ENCODE measurements at regions not wholly inside any gene's neighbourhood (a gene's known extent, or its start where the extent isn't known, plus 50 kb on each side); places are given as distances from the start of the nearest gene placed in this dataset.

GRCh38 chr5:61627531-61627930, 295.5 kb downstream of the ZSWIM6 start:
- Histone ChIP-seq H3K9ac (ENCODE audit: low read depth, low read length) (no peak overlapping the region), H3K27ac (ENCODE audit: low read length) (no peak overlapping the region), H3K27me3 (ENCODE audit: insufficient read depth, low read length, poor library complexity) (no peaks in the 10 kb centered on the region), H3K9me3 (ENCODE audit: insufficient read depth, low read length, severe bottlenecking) (no peaks in the 10 kb centered on the region), H3K4me2 (ENCODE audit: insufficient read depth, low read length) (no peak overlapping the region), H4K20me1 (ENCODE audit: insufficient read depth, low read length) (no peaks in the 10 kb centered on the region), H3K4me1 (ENCODE audit: insufficient read depth, low read length) (no peaks in the 10 kb centered on the region), H3K4me3 (ENCODE audit: low read depth in 1 of 2, low read length in 2 of 2) (no peak overlapping the region), H2AFZ (ENCODE audit: low read depth, low read length) (no peak overlapping the region), H3K36me3 (ENCODE audit: insufficient read depth, low read length) (no peaks in the 10 kb centered on the region), H3K79me2 (ENCODE audit: insufficient read depth, low read length) (no peaks in the 10 kb centered on the region)
- no peak for DNase-seq
- TF ChIP-seq EZH2 (IDR thresholded peaks at IDR 0.05; ENCODE audit: borderline replicate concordance, low read depth, low read length, severe bottlenecking): no peak
- TF ChIP-seq, protein P1, sequence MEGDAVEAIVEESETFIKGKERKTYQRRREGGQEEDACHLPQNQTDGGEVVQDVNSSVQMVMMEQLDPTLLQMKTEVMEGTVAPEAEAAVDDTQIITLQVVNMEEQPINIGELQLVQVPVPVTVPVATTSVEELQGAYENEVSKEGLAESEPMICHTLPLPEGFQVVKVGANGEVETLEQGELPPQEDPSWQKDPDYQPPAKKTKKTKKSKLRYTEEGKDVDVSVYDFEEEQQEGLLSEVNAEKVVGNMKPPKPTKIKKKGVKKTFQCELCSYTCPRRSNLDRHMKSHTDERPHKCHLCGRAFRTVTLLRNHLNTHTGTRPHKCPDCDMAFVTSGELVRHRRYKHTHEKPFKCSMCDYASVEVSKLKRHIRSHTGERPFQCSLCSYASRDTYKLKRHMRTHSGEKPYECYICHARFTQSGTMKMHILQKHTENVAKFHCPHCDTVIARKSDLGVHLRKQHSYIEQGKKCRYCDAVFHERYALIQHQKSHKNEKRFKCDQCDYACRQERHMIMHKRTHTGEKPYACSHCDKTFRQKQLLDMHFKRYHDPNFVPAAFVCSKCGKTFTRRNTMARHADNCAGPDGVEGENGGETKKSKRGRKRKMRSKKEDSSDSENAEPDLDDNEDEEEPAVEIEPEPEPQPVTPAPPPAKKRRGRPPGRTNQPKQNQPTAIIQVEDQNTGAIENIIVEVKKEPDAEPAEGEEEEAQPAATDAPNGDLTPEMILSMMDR (IDR thresholded peaks at IDR 0.05; ENCODE audit: borderline replicate concordance, extremely low read depth, low read length, poor library complexity, severe bottlenecking): no peak
- no peak for ATAC-seq (ENCODE audit: insufficient read depth, low read depth)

DNA sequence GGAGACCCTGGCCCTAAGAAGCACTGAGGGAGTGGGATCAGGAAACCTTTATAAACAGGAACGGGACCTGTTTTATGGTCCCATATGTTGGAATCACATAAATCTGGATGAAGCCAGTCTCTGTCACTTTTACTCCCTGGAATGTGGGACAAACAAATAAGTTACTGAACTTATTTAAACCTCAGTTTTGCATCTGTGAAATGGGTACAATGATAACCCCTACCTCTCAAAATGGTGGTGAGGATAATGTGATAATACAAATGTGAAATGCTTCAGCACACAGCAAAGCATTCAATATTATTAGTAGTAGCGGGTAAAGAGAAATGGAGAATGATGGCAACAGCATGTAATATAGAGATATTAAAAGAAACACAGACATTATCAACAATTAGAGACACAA, 298.9 kb downstream of the ZSWIM6 start:
- H3K4me2 ChIP-seq (ENCODE audit: insufficient read depth, low read length): no peak overlapping the region
- ATAC-seq (ENCODE audit: insufficient read depth, low read depth): no peak
- TF ChIP-seq EZH2 (IDR thresholded peaks at IDR 0.05; ENCODE audit: borderline replicate concordance, low read depth, low read length, severe bottlenecking): no peak
- TF ChIP-seq, protein P1 (IDR thresholded peaks at IDR 0.05; ENCODE audit: borderline replicate concordance, extremely low read depth, low read length, poor library complexity, severe bottlenecking): no peak

GRCh38 chr5:61631438-61631941, 299.4 kb downstream of the ZSWIM6 start:
- Histone ChIP-seq H3K27ac (ENCODE audit: low read length) (no peak overlapping the region), H3K4me3 (ENCODE audit: low read depth in 1 of 2, low read length in 2 of 2) (no peak overlapping the region), H3K9me3 (ENCODE audit: insufficient read depth, low read length, severe bottlenecking) (no peaks in the 10 kb centered on the region), H3K27me3 (ENCODE audit: insufficient read depth, low read length, poor library complexity) (no peaks in the 10 kb centered on the region), H3K4me1 (ENCODE audit: insufficient read depth, low read length) (no peaks in the 10 kb centered on the region), H2AFZ (ENCODE audit: low read depth, low read length) (no peak overlapping the region), H3K9ac (ENCODE audit: low read depth, low read length) (no peak overlapping the region), H4K20me1 (ENCODE audit: insufficient read depth, low read length) (no peaks in the 10 kb centered on the region), H3K36me3 (ENCODE audit: insufficient read depth, low read length) (no peaks in the 10 kb centered on the region), H3K4me2 (ENCODE audit: insufficient read depth, low read length) (no peak overlapping the region), H3K79me2 (ENCODE audit: insufficient read depth, low read length) (no peaks in the 10 kb centered on the region)
- no peak for ATAC-seq (ENCODE audit: insufficient read depth, low read depth)
- DNase-seq: no peak
- TF ChIP-seq, protein P1 (IDR thresholded peaks at IDR 0.05; ENCODE audit: borderline replicate concordance, extremely low read depth, low read length, poor library complexity, severe bottlenecking): no peak
- TF ChIP-seq EZH2 (IDR thresholded peaks at IDR 0.05; ENCODE audit: borderline replicate concordance, low read depth, low read length, severe bottlenecking): no peak

More for the DNA sequence above, 298.9 kb downstream of the ZSWIM6 start:
- H3K27ac ChIP-seq (ENCODE audit: low read length): no peak overlapping the region
- H3K9me3 ChIP-seq (ENCODE audit: insufficient read depth, low read length, severe bottlenecking): no peaks in the 10 kb centered on the region
- H3K4me3 ChIP-seq (ENCODE audit: low read depth in 1 of 2, low read length in 2 of 2): no peak overlapping the region
- no peak overlapping the region for H3K9ac ChIP-seq (ENCODE audit: low read depth, low read length)
- no peaks in the 10 kb centered on the region for H3K4me1 ChIP-seq (ENCODE audit: insufficient read depth, low read length)
- DNase-seq: no peak
- no peaks in the 10 kb centered on the region for H3K27me3 ChIP-seq (ENCODE audit: insufficient read depth, low read length, poor library complexity)
- no peaks in the 10 kb centered on the region for H3K36me3 ChIP-seq (ENCODE audit: insufficient read depth, low read length)
- no peaks in the 10 kb centered on the region for H3K79me2 ChIP-seq (ENCODE audit: insufficient read depth, low read length)
- H2AFZ ChIP-seq (ENCODE audit: low read depth, low read length): no peak overlapping the region
- H4K20me1 ChIP-seq (ENCODE audit: insufficient read depth, low read length): no peaks in the 10 kb centered on the region

DNA sequence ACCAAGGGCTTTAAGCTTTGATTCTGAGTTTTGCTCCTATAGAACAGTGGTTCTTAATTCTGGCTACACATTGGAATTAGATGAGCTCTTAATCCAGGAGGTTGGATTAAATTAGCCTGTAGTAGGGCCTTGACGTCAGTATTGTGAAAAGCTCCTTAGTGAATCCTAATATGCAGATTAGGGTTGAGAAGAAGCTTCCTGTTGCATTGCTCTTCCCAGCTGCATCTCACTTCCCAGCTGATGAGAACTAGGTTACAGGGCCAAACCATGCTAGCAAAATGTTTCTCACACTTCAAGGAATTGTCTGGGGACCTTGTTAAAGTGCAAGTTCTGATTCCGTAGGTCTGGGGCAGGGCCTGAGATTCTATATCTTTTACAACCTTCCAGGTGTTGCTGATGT, 300.0 kb downstream of the ZSWIM6 start:
- Histone ChIP-seq H3K27me3 (ENCODE audit: insufficient read depth, low read length, poor library complexity) (no peaks in the 10 kb centered on the region), H4K20me1 (ENCODE audit: insufficient read depth, low read length) (no peaks in the 10 kb centered on the region), H3K27ac (ENCODE audit: low read length) (no peak overlapping the region), H3K36me3 (ENCODE audit: insufficient read depth, low read length) (no peaks in the 10 kb centered on the region), H3K4me1 (ENCODE audit: insufficient read depth, low read length) (no peaks in the 10 kb centered on the region), H3K9ac (ENCODE audit: low read depth, low read length) (no peak overlapping the region), H3K4me3 (ENCODE audit: low read depth in 1 of 2, low read length in 2 of 2) (no peak overlapping the region), H3K79me2 (ENCODE audit: insufficient read depth, low read length) (no peaks in the 10 kb centered on the region), H2AFZ (ENCODE audit: low read depth, low read length) (no peak overlapping the region), H3K4me2 (ENCODE audit: insufficient read depth, low read length) (no peak overlapping the region), H3K9me3 (ENCODE audit: insufficient read depth, low read length, severe bottlenecking) (no peaks in the 10 kb centered on the region)
- TF ChIP-seq, protein P1 (IDR thresholded peaks at IDR 0.05; ENCODE audit: borderline replicate concordance, extremely low read depth, low read length, poor library complexity, severe bottlenecking): no peak
- TF ChIP-seq EZH2 (IDR thresholded peaks at IDR 0.05; ENCODE audit: borderline replicate concordance, low read depth, low read length, severe bottlenecking): no peak
- DNase-seq (no peak), ATAC-seq (ENCODE audit: insufficient read depth, low read depth) (no peak)
